ENCODE measurements at regions not wholly inside any gene's neighbourhood (a gene's known extent, or its start where the extent isn't known, plus 50 kb on each side); places are given as distances from the start of the nearest gene placed in this dataset.

GRCh38 chr1:194230351-194231144 lies 1044.1 kb upstream of the B3GALT2 start:
- no peak for TF ChIP-seq GATA3 (IDR thresholded peaks at IDR 0.05; ENCODE audit: low read depth, low read length)
- TF ChIP-seq GATA2 (IDR thresholded peaks at IDR 0.05; ENCODE audit: low read depth, low read length), result no peak
